Stomach (tissue), 8 donors: ENCODE measurements at regions not wholly inside any gene's neighbourhood (a gene's known extent, or its start where the extent isn't known, plus 50 kb on each side); places are given as distances from the start of the nearest gene placed in this dataset.

Experiments used
- DNase-seq, 2 donors: peaks; one replicate each; pipeline versions ENCODE4 v3.0.0 to v3.0.0-alpha.2; 2013 to 2019
- H3K27ac ChIP-seq, 5 donors: fragments of 200-600 bp in 4 of 5; sonication (generic) in 4 of 5; one replicate each; pipeline ENCODE4 v1.5.1; 2013 to 2019; ENCODE audit warnings: mild to moderate bottlenecking in 1 of 5, moderate library complexity in 1 of 5
- H3K27me3 ChIP-seq, 3 donors: fragments of 200-600 bp; sonication (generic); one replicate each; pipeline ENCODE4 v1.5.1; 2017 to 2019; ENCODE audit warnings: mixed run types in 1 of 3
- H3K36me3 ChIP-seq, 4 donors: fragments of 200-600 bp; sonication (generic); 1 replicate in 3 of 4; 2 replicates in 1 of 4; pipeline ENCODE4 v1.5.1; 2016 to 2019
- H3K4me1 ChIP-seq, 4 donors: fragments of 200-600 bp; sonication (generic); one replicate each; pipeline ENCODE4 v1.5.1; 2016 to 2019
- H3K4me3 ChIP-seq, 4 donors: fragments of 200-600 bp; sonication (generic) in 3 of 4; one replicate each; pipeline ENCODE4 v1.5.1; 2016 to 2019; ENCODE audit warnings: mild to moderate bottlenecking in 1 of 4
- H3K9me3 ChIP-seq, 4 donors: fragments of 200-600 bp; sonication (generic); one replicate each; pipeline ENCODE4 v1.5.1; 2016 to 2019
- CTCF ChIP-seq, 7 experiments: fragments of 450-650 bp in 4 of 7; fragments of 200-600 bp in 3 of 7; sonication (generic) in 3 of 7; IDR thresholded peaks; one replicate each; pipeline ENCODE4 v1.5.1; 2016 to 2019; ENCODE audit warnings: antibody characterized with exemption in 7 of 7, control low read depth in 2 of 7, mild to moderate bottlenecking in 1 of 7
- EP300 ChIP-seq: sonication (generic); formaldehyde crosslinking; IDR thresholded peaks from one replicate; pipeline ENCODE4 v1.6.1; 2017; ENCODE audit warnings: antibody characterized with exemption
- POLR2A ChIP-seq, 4 donors: fragments of 450-650 bp; IDR thresholded peaks; one replicate each; pipeline ENCODE4 v1.6.1; 2016; ENCODE audit warnings: antibody characterized with exemption in 4 of 4, control low read depth in 2 of 4, mild to moderate bottlenecking in 1 of 4, moderate library complexity in 1 of 4
- POLR2AphosphoS5 ChIP-seq, 3 donors: sonication (generic); formaldehyde crosslinking; IDR thresholded peaks; one replicate each; pipeline ENCODE4 v1.6.1; 2016; ENCODE audit warnings: antibody characterized with exemption in 3 of 3
- WGBS, 5 donors: extraction: QIAGEN DNeasy Blood & Tissue Kit in 3 of 5; methylation state at CpG; one replicate each; pipeline versions ENCODE4 v1.1.5 to v1.1.7; 2013 to 2018; 5-methylcytosine and 5-hydroxymethylcytosine counted together
- intact Hi-C: fragments of 100-400 bp; cut with DNase I; formaldehyde crosslinking; loops from one replicate; pipeline ENCODE4 v1.15.1; 2023; ENCODE audit warnings: low total_unique reads
- donor health status: healthy with polysubstance abuse.
- donor health status: Bipolar disorder and iron deficiency.
- donor health status: healthy.

GRCh38 chr12:107449891-107450290, 235.7 kb upstream of the PWP1 start:
- 57 to 68% (median 65%) methylated on average over 1 of the region's 1 CpG for WGBS, 5 donors
- intact Hi-C loops = no loop called here

GRCh38 chr12:107450541-107450940, 235.1 kb upstream of the PWP1 start:
- no peak overlapping the region for H3K27ac ChIP-seq
- no peak overlapping the region for H3K4me3 ChIP-seq
- H3K36me3 ChIP-seq = no peaks in the 10 kb centered on the region
- no peak for TF ChIP-seq CTCF (IDR thresholded peaks at IDR 0.05)
- TF ChIP-seq EP300 = no peak
- no peak for TF ChIP-seq POLR2A (IDR thresholded peaks at IDR 0.05)
- no peak for TF ChIP-seq POLR2AphosphoS5 (IDR thresholded peaks at IDR 0.05)
- peaks cover 0 to 7% (median 3%) of the 10 kb centered on the region in 4 donors for H3K9me3 ChIP-seq
- intact Hi-C loops = no loop called here
- WGBS, 5 donors = 19 to 41% (median 34%) methylated on average over 3 of the region's 3 CpGs
- no peaks in the 10 kb centered on the region for H3K4me1 ChIP-seq
- no peaks in the 10 kb centered on the region for H3K27me3 ChIP-seq
- peak in 1 of 2 donors; percentile 35 for DNase-seq

More at GRCh38 chr12:107449891-107450290, 235.7 kb upstream of the PWP1 start:
- Histone ChIP-seq H3K36me3 (no peaks in the 10 kb centered on the region), H3K4me1 (no peaks in the 10 kb centered on the region), H3K27ac (no peak overlapping the region), H3K4me3 (no peak overlapping the region), H3K27me3 (no peaks in the 10 kb centered on the region), H3K9me3 (peaks cover 0 to 7% (median 3%) of the 10 kb centered on the region in 4 donors)
- DNase-seq = no peak
- TF ChIP-seq EP300 (no peak), POLR2A (IDR thresholded peaks at IDR 0.05) (no peak), CTCF (IDR thresholded peaks at IDR 0.05) (no peak), POLR2AphosphoS5 (IDR thresholded peaks at IDR 0.05) (no peak)

GRCh38 chr12:107451246-107451645, 234.4 kb upstream of the PWP1 start:
- TF ChIP-seq CTCF (IDR thresholded peaks at IDR 0.05) (no peak), EP300 (no peak), POLR2A (IDR thresholded peaks at IDR 0.05) (no peak), POLR2AphosphoS5 (IDR thresholded peaks at IDR 0.05) (no peak)
- DNase-seq = no peak
- Histone ChIP-seq H3K36me3 (no peaks in the 10 kb centered on the region), H3K4me3 (no peak overlapping the region), H3K4me1 (no peaks in the 10 kb centered on the region), H3K27me3 (no peaks in the 10 kb centered on the region), H3K27ac (no peak overlapping the region), H3K9me3 (peaks cover 0 to 7% (median 3%) of the 10 kb centered on the region in 4 donors)
- WGBS, 5 donors = 45 to 65% (median 54%) methylated on average over 7 of the region's 7 CpGs
- intact Hi-C loops = no loop called here

GRCh38 chr12:107454109-107454830, 231.3 kb upstream of the PWP1 start:
- no peaks in the 10 kb centered on the region for H3K27me3 ChIP-seq
- no peak for DNase-seq
- intact Hi-C loops = no loop called here
- H3K27ac ChIP-seq = no peak overlapping the region
- no peaks in the 10 kb centered on the region for H3K36me3 ChIP-seq
- H3K4me1 ChIP-seq = peaks cover 0 to 5% (median 0%) of the 10 kb centered on the region in 4 donors
- no peak for TF ChIP-seq POLR2A (IDR thresholded peaks at IDR 0.05)
- TF ChIP-seq POLR2AphosphoS5 (IDR thresholded peaks at IDR 0.05) = no peak
- no peak for TF ChIP-seq CTCF (IDR thresholded peaks at IDR 0.05)
- TF ChIP-seq EP300 = no peak
- no peak overlapping the region for H3K4me3 ChIP-seq
- WGBS, 5 donors = 49 to 72% (median 60%) methylated on average over 4 of the region's 4 CpGs
- peaks cover 0 to 7% (median 3%) of the 10 kb centered on the region in 4 donors for H3K9me3 ChIP-seq
